Glomerular visceral epithelial cell (primary cell): ENCODE measurements at regions not wholly inside any gene's neighbourhood (a gene's known extent, or its start where the extent isn't known, plus 50 kb on each side); places are given as distances from the start of the nearest gene placed in this dataset.

Source experiments
- DNase-seq: peaks from one replicate; pipeline ENCODE4 v3.0.0-alpha.2; 2016; ENCODE audit errors: extremely low spot score

DNA sequence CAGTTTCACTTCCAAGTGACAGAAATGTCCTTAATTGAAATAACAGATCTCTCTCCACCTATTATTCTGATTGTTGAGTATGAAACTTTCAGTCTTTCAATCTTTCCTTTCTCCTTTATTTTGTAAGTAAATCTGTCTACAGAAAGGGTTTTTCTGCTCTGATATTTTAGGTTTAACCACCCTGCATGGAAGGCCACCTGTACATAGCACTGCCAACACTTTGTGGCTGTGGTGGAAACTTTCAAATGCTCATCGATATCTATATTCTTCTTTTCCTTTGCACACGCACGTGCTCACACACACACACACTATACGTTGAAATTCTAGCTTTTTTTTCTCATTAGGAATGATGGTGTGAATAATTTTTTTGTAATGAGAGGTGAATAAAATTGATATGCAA is 1179.3 kb downstream of the KCNT2 start:
- no peak for DNase-seq

DNA sequence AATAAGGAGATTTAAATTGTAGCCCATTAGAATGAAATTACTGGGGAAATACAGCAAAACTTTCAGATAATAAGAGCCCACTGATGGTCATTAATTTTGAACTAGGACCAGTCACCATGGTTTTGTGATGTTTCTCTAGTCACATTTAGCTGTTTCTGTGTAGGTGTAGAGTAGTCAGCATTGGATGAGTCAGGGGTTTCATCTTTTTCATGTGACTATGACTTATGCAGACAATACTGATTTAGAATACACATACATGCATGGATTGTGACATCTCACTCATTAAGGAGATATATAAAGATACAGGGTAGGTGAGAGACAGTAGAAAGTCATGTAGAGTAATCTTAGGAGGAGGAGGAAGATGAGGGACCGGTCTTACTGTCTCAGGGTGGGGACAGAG is 1192.7 kb downstream of the KCNT2 start:
- DNase-seq = no peak

DNA sequence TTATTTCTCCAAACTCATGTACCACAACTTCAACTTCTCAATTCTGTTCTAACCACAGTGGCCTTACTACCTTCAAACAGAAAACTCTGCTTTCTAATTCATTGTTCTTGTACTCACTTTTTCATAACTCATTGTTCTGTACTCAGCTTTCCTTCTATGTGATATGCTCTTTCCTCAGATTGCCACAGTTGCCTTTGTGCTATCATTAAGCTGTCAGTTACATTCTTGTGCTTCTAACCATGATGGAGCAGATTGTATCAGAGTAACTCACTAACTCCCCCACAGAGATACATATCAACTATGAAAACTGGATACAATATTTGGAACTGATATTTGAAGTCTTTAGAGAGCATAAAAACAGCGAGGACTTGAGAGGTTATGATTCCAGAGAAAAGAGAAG is 1213.7 kb downstream of the KCNT2 start:
- no peak for DNase-seq

DNA sequence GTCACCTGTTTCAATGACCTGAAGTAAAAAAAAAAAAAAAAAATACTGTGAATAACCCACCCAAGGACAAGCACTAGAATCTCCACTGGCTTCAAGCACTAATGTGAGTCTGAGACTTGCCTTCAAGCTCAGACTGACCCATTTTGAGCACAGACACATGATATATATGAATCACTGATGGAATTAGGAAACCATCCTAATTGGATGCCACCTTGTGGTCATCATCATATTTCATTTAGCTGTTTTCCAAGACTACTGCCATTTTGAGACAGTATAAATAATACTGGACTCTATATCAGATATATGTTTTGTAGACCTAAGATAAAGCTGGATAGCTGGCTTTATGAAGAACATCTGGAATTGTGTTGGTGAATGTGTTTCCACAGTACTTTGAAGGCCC is 1232.0 kb downstream of the KCNT2 start:
- DNase-seq = no peak

DNA sequence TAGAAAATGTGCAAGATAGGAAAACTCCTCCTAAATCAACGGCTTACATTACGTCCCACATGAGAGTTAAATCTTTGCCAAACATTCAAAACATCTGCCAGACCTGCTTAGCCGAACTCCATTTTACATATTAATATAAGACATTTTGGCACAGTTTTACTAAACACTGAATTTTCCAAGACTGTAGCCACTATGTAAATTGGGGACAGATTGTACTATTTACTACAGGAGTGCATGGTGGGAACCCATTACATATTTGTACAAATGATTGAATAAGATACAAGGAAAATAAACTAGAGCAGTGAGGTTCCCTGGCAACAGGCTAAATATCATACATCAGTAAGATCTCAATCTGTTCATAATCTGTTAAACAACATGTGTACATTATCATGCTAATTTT is 1234.4 kb downstream of the KCNT2 start:
- no peak for DNase-seq

DNA sequence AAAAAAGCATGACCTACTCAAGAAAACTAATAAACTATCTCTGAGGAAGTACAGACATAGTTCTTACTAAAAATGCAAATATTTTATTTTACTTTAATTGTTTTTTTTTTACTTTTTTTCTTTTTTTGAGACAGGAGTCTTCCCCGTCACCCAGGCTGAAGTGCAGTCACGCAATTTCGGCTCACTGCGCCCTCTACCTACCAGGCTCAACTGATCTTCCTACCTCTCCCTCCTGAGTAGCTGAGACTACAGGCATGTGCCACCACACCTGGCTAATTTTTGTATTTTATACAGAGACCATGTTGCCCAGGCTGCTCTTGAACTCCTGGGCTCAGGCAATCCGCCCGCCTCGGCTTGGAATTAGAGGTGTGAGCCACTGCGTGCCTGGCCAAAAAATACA is 1263.1 kb downstream of the KCNT2 start:
- DNase-seq = no peak

DNA sequence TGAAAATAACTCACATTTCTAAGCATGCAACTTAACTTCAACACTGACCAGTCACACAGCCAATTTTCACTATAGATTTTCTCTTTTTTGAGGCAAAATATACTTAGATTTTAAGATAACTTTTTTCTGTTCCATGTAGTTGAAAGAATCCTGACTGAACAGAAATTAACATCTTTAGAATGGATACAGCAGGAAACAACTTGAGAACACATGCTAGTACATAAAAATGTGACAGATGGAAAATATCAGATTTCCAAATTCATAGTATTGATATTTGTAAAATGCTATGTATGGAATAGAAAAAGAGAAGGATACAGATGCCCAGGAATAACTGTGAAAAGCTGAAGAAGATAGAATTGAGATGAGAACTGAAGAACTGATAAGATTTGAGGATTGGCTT is 1270.6 kb downstream of the KCNT2 start:
- no peak for DNase-seq

DNA sequence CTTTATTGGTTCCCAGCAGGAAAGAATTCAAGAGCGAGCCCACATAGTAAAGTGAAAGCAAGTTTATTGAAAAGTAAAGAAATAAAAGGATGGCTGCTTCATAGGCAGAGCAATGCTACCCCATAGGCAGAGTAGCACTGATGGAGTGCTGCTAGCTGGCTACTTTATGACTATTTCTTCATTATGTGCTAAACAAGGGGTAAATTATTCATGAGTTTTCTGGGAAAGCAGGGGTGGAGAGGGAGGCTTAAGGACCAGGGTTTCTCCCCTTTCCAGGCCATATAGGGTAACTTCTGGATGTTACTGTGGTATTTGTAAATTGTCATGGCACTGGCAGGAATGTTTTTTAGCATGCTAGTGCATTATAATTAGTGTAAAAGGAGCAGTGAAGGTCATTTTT is 1271.4 kb downstream of the KCNT2 start:
- DNase-seq = no peak

DNA sequence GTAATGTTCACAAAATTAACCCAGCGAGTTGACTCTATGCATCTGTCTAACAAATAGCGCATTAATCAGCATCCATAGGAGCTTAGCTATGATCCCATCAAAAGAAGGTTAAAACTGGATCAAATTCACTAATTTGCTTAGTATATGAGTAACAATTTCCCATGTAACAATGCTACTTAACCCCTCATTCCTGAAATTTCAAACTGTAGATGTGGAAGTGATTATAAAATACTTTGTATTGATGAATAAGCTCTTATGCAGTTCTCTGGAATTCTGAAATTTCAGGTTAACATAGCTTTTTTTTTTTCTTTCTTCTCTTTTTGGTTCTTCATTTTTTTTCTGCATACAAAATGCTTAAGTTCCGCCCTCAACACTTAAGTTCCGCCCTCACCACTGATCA is 1272.7 kb downstream of the KCNT2 start:
- no peak for DNase-seq

DNA sequence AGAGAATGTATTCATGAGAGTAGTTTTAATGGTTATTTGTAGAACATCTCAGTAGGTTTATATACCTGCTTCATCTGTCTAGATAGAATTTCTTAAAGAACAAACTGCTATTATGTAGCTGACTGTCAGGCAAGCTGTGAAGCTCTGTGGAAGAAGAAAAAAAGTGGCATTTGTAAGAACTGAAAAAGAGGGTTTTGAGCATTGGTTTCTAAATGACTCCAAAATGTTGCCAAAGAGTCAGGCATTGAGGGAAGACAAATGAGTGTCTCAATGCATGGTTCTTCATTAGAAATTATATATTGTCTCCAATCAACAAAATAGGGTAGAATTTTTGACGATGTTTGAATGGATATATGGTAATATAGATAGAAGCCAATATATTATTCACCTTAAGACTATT is 1276.1 kb downstream of the KCNT2 start:
- DNase-seq = no peak

DNA sequence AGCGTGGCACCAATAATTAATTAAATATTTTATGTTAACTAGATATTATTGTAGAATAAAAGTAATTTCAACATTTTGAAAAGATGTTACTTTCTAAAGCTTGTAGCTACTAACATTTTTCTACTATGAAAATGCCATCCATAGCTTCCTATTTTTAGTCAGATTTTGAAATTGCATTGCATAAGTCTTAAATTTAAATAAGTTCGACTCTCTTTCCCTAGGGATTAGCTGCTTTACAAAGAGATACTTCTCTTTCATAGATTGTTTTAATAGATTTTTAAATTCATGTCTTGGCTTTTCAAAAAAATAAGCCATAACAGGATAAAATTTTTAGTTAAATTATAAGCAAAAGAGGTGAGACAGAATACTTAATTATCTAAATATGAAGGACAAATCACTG is 1279.6 kb downstream of the KCNT2 start:
- no peak for DNase-seq

DNA sequence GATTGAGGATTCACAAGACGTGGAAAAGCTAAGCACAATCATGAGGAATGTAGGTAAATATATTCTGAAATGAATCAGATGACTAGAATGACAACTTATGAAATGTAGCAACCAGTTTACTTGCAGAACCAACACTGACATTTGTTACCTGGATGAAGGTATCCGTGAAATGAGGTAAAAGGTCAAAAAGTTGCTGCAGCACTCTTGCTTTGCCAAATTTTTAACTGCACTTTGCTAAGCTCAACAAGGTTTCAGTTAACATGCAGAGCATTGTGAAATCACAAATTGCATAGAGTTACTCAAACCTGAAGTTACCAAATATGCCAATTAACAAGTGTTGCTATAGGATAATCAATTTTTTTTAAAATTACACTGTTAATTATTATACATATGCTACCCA is 1280.1 kb downstream of the KCNT2 start:
- DNase-seq = no peak

DNA sequence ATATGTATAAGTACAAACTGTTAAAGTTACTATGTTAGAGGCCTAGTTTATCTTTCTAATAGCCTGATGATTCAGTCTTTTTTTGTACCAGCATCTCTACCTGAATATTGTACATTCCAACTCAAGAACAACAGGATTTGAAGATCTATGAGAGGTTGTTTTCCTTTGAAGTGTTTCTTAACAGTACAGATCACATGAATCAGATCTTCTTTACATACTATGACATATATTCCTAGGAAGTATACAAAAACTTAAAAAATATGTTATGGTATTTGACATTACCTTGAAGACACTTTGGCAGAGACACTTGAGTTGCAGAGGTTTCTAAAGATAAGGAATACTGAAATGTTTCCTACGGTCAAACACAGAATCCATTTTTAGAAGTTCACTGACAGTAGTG is 1280.9 kb downstream of the KCNT2 start:
- DNase-seq = no peak

DNA sequence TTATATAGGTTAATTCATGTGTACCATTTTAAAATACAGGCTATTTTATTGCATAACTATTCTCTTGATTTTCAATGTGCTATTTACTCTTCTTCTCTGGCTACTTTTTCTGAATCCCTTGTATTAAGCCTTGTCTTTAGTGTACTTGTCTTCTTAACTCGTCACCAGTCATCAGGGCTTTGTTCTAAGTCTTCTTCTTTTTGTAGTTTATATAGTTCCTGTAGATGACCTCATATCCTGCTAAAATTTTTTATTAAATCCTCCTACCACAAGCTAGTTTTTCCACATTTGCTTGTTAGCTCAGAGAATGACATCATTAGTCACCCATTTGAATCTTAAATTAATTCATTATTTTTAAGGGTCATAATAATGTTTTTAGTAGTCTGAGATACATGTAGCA is 1281.9 kb downstream of the KCNT2 start:
- no peak for DNase-seq

DNA sequence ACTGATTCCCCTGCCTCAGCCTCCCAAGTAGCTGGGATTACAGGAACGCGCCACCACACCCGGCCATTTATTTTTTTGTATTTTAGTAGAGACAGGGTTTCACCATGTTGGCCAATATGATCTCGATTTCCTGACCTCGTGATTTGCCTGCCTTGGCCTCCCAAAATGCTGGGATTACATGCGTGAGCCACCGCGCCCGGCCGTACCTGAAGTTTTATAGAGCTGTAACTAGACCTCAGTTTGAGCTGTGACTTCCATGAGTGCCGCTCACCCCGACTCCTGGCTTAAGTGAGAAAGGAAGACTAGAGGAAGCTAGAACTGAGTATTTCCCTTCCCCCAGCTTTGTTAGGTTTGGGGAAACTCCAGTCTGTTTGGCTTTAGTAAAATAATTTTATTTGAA is 1283.1 kb downstream of the KCNT2 start:
- DNase-seq = no peak

DNA sequence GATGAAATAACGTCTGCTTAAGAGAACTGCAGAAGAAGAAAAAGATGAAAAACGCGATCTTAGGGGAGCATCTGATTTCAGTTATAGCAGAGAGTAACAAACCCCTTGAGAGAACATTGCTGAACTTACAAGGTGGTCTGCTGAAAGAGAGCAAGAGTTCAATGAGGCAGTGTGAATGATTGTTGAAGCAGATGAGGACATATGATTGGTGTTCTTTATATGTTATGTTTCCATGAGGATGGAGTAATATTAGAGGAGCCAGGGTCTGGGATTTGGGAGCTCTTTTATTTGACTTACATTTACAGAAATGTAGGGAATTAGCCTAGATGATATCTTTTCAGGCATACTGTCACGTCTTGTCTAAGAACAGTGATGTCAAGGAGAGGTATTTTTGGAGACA is 1302.0 kb downstream of the KCNT2 start:
- no peak for DNase-seq

DNA sequence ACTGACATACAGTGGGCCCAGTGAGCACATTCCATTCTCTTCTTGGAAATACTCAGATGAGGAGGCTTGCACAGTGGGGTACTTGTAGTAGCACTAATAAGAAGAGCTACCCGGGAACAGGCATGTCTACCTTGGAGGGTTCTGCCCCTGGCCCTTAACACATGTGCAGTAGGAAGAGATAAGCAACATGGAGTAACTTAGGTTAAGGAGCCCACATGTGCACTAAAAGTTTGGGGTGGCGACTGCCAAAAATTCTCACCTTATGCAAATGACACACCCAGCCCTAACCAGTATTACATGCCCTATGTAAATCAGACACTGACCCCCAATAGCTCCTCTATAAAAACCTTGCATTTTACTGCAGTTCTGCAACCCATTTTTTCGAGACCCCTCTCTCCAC is 1313.3 kb downstream of the KCNT2 start:
- no peak for DNase-seq

DNA sequence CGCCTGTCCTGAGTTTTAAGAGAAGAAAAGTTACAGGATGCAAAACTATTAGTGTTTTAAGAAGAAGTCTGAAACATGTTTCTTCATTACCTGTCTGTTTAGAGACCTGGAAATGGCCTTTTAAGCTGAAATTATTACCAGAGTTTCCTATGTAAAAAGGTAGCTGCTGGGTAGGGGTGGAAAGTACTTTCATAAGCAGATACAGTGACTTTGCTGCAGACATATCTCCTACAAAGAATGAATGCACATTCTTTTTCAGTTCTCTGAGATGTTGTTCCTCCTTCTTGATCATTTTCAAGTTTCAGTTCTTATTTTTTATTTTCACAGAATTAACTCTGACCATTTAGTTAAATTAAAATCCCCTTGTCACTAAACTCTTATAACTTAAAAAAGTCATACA is 1329.6 kb downstream of the KCNT2 start:
- DNase-seq = no peak

DNA sequence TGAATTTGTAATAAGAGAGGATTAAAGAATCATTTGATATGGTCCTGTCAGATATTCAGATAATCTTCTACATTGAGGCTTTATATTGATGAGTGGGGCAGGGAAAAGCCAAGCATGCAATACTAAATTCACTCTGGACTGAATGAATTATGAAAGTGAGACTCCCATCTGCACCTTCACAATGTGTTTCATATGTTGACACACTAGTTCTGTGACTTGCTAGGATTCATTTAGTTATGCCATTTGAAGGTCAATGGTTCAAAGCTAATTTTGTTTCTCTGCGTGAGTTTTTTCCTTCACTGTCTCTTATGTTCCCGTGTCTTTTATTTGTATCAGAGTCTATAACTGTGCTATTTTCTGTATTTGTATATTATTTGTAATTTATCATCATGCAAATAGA is 1332.5 kb downstream of the KCNT2 start:
- no peak for DNase-seq

DNA sequence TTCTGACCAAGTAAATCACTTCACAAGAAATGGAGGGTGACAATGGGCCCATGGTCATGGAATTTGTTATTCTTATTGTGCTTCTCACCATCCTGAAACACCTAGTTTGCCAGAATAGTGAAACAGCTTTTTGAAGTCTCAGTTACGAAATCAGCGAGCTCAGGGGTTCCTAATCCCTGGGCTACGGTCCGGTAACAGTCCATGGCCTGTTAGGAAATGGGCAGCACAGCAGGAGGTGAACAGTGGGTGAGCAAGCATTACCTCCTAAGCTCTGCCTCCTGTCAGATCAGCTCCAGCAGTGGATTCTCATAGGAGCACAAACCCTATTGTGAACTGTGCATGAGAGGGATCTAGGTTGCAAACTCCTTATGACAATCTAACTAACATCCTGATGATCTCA is 1356.3 kb downstream of the KCNT2 start:
- DNase-seq = no peak

DNA sequence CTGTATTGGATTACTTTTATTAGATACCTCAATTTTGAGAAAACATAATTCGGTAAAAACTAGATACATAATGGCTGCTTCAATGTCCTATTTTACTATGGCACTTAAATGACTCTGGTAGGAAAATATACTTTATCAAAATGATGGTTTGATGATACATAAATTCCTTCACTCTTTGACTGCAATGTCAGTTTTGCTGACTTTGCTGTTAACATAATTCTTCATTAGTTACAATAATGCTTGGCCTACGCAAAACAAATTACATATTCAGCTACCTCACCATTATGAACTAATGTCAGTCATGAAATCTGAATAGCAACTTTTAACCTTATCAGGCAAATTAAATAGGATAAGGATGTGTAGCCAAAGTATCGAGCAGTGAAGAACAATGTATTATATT is 1364.7 kb downstream of the KCNT2 start:
- no peak for DNase-seq

DNA sequence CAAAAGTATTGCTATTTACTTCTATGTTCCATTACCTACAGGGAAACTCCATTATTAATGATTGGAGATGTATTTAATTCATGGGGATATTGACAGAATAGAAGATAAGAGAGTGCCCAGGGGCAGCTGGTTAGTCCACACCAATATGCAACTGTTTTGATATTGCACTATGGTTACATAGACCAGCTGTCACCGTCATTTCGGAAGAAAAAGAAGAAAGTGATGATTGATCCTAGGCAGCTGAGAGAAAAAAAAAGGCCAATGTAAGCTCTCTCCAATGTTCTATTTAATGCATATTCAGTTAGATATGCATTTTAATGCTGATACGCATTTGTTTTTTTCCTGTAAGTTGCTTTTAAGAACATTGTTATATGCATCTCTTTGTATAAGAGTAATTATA is 1367.2 kb downstream of the KCNT2 start:
- no peak for DNase-seq

DNA sequence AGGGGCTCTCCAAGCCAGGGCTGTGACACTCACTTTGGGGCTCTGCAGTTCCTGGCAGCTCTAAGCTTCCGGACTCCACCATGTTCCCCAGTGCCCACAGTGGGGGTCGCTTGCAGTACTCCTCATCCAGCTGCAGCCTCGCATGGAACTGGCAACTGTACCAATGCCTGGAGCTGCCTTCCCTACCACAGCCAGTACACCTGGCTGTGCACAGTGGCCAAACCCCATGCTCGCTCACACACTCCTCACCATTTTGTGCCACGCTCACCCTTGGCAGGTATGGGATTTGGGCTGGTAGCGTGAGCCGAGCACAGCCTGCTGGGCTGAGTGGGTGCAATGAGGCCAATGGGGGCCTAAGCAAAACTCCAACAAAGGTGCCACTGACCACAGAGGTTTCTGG is 1369.9 kb downstream of the KCNT2 start:
- no peak for DNase-seq

DNA sequence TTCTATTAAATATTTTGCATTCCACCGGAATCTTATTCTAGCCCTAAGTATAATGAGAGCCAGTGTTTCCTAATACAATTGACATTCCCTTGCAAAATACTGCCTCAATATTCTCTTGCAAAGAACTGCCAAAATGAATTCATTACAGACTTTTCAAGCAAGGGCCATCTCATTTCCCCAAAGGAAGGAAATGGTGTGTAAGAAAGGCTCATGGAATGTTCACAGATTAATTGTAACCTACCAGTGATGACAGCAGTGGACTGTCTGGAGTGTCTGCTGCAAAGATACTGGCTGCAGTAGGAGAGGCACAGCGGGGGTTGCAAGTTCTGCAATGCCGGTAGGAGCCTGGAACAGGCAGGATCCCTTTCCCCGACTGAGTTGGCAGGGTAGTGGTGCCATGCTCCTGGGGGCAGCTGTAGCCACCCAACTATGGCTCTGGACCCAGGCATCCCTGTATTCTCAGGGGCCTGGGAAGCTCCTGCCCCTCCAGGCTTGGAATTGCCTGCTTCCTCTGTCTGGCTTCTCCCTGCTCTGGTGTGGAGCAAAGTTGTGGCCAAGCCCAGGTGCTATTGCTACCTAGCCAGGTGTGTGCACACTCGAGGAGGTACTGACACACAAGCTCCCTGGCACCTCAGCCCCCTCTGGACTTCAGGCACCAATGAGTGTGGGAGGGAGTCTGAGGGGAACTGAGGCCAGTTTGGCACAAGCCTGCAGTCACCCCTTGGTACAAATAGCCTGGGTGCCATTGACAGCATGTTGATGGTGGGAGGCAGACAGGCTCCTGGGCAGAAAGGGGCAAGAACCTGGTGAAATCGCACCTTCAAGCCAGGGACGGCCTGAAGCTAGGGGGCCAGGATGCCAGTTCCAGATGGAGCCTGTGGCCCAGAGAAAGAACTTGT is 1371.0 kb downstream of the KCNT2 start:
- DNase-seq = no peak
